ENCODE measurements at regions not wholly inside any gene's neighbourhood (a gene's known extent, or its start where the extent isn't known, plus 50 kb on each side); places are given as distances from the start of the nearest gene placed in this dataset.

- no peak for DNase-seq
These were observed 173.3 kb downstream of the PALM2AKAP2 start for GRCh38 chr9:109953300-109953699.

- DNase-seq, result no peak
These were observed 174.0 kb downstream of the PALM2AKAP2 start for GRCh38 chr9:109953813-109954497.

DNA sequence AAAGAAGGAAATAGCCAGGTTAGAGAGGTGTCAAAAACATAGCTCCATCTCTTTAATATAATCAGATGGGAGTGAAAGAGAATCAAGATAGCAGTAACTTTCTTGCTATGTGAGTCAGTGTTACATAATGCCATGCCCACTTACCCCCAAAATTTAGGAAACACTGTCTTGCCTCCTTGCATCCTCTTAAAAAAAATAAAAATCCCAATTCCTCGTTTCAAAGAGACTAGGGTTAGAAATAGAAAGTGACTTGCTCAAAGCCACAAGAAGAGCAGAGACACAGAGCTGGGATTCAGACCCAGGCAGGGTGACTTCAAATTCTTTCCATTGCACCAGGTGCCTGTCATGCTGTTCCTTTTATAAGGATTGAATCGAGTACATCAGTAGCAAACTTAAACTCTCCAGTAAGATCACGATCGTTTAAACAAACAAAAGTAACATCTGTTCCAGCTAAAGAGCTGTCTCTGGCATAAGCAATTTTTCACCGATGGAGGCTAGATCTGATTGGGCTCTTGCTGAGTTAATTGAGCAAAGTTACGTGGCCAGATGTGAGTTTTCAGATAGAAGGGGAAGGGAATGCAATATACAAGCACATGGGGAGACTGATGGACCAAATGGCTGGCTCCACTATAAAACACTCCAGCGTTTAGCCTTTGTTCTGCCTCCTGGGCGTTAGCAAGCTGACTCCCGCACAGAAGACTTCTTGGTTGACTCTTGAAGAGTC lies 176.9 kb downstream of the PALM2AKAP2 start:
- DNase-seq, result no peak

- DNase-seq, result no peak
These were observed 179.7 kb downstream of the PALM2AKAP2 start for GRCh38 chr9:109959679-109960078.

DNA sequence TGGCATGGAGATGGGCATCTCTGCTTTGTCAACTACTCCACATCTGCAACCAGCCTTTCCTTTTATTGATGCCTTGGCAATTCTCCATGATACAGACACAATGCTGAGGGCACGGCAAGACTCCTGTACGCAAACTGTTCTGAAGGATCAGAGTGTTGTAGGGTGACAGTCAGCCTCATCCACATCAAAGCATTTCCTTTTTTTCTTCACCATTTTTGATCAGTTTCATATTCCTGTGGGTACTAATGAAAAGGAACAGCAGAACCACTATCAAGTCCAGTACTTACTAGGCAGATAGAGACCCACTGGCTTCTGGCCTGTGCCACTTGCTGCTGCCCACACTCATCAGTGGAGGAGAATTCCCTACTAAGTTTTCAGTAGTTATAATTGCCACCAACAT lies 181.6 kb downstream of the PALM2AKAP2 start:
- no peak for DNase-seq

DNA sequence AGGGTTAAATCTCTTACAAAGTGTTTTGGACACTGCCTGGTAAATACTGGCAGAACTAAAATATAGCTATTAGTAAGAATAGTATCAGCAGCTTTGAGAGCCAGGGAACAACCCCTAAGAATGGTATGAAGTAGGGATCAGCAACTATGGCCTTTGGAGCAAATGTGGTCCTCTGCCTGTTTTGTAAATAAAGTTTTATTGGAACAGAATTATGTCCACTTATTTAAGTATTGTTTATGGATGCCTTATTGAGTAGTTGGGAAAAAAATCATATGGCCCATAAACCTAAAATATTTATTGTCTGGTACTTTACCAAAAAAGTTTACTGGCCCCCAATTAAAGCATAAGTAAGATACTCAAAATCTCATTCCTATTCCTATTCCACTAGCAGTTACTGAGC lies 182.2 kb downstream of the PALM2AKAP2 start:
- DNase-seq, result no peak

DNA sequence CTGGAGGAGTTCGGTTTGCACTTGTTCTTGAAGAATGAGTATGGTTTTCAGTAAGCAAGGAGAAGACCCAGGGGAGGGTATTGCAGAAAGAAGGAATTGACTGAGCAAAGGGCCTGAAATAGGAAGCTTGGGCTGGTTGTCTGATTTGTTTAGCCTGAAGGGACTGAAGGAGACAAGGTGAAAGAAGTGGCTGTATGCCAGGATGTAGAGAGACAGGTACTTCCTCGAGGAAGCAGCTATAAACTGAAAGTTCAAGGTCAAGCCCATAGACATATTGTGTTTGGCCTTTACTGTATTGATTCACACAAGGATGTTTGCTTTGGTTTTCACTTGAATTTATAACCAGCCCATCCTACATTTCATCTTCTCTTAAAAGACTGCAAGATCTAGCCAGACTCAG lies 183.1 kb downstream of the PALM2AKAP2 start:
- DNase-seq, result no peak

GRCh38 chr9:109966643-109967368 lies 186.8 kb downstream of the PALM2AKAP2 start:
- no peak for DNase-seq

- DNase-seq, result no peak
These were observed 187.9 kb downstream of the PALM2AKAP2 start for GRCh38 chr9:109967651-109968642.

GRCh38 chr9:109969011-109969410 lies 189.0 kb downstream of the PALM2AKAP2 start:
- peak; percentile 35 for DNase-seq

- no peak for DNase-seq
These were observed 189.7 kb downstream of the PALM2AKAP2 start for GRCh38 chr9:109969573-109970237.

- DNase-seq, result no peak
These were observed 191.2 kb downstream of the PALM2AKAP2 start for GRCh38 chr9:109971226-109971625.

DNA sequence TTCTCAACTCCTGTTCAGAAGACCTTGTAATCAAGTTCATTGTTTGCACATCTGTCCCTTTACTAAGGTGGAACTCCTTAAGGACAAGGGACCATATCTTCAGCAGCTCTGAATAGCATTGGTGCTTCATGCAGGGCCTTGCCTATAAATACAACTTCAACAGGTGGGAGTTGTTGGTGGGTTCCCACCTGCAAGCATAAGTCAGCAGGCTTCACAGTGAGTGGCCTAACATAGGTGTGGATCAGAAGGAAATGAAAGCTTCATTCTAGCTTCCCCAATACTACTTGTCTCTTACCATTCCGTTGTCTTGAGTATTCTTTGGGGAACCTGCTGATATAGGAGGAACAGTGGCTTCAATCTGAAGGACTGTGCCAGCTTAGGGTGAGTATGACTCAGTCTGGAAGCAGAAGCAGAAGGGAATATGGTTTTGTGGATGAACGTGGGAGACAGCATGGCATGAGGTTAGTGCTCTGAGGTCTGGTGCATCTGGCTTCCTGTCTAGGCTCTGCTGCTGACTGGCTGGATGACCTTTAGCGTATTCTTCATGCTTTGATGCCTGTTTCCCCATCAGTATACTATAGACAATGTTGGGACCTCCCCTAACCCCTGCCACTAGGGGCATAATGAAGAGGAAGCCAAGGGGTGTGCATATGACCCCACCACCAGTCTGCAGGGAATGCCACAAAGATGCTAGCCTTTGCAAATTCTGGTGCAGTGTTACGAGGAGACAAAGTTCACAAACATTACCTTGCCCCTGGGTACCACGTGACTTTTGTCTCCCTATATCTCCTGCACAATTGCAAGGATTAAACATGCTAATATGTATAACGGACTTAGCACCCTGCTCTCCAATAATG lies 192.3 kb downstream of the PALM2AKAP2 start:
- no peak for DNase-seq

DNA sequence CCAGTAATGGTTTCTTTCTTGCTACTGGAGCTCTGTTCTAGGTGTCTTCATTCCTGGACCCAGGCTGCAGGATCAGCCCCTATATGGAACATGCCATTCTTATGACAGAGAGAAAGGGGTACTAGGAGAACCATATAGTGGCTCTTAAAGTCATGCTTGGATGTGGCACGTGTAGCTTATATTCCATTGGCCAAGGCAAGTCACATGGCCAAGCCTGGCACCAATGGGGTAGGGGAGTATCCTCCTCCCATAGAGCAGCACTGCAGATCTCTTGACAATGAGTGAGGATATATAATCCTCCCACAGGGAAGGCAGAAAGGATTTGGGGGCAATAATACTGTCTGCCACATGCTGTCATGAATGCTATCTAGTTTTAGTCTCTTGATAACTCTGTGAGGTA lies 193.3 kb downstream of the PALM2AKAP2 start:
- no peak for DNase-seq

DNA sequence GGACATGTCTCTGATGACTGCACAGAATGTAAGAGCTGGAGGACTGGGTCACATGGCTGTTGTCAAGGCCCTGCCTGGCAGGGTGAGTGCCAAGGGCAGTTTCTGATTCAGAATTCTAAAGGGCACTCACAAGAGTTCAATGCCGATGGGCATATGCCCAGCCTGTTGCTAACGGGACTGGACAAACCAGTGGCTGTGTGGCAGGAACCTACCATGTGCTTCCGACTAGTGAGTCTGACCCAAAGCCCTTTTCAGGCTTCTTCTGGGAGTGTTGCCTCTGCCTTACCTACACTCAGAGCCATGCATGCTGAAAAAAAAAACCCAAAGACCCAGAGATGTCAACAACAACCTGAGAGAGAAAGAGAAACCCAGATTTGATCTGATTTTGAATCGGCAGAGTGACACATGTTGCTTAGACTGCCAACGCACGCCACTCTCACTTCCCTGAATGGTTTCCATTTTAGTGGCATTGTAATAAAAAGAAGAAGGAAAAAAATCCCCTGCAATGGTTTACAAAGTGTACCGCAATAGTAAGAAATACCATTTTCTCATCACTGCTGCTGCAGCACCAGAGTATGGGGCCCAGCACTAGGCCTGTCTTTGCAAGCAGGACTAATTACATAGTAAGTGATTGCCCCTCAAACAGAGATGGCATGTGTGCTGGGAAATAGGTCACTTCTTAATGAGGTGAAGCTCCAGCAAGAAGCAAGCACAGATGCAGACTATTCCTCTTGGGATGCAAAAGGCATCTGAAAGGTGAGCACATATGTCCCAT lies 194.3 kb downstream of the PALM2AKAP2 start:
- no peak for DNase-seq

- DNase-seq, result no peak
These were observed 194.9 kb downstream of the PALM2AKAP2 start for GRCh38 chr9:109974918-109975276.

DNA sequence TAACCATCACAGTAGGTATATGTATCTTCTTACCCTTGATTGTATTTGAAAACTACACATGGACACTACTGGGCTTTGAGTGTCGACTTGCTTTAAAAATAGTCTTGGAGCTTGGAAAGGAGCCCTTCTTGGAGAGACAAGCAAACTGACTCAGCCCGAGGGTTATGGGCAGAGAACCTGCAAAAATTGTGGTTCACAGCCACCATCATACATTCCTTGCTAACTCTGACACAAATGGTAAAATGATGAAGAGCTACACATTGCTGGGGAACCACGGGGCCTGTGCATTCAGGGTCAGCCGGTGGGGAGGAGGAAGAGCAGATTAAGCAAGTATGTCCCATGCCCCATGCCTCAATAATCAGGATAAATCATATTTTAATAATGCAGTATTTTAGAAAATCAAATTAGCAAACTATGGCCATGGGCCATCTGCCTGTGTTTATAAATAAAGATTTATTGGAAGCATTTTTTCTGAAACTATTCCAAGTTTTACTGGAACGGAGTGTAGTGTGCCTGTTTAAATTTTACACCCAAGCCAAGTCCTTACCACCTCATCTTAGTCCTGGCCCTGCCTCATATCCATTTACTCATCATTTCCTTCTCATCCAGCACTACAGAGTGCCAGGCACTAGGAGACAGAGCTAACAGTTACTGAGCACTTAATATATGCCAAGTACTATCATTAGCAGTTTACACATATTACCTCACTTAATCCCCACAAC lies 195.7 kb downstream of the PALM2AKAP2 start:
- DNase-seq, result peak; percentile 47

GRCh38 chr9:109976303-109976702 lies 196.3 kb downstream of the PALM2AKAP2 start:
- DNase-seq, result no peak

DNA sequence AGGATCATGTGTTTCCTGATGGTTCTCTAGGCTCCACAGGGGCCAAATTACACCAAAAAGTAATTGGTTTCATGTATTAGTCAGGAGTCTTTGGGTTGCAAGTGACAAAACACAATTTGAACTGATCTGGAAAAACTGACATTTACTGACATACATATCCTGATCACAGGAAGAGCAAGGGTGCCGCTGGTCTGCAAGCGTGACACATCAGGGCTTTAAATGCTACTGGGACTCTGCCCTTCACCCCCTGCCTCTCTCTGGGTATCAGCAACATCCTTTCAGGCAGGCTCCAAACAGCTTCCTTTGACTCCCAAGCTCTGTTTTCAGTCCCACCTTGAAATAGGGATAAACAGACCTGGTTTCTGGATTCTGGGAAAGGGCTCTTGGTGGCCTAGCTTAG lies 197.5 kb downstream of the PALM2AKAP2 start:
- no peak for DNase-seq

- DNase-seq, result no peak
These were observed 201.1 kb downstream of the PALM2AKAP2 start for GRCh38 chr9:109981091-109981490.

Data from NCI-H226 (cell line).